IMR-90 (cell line): ENCODE measurements at regions not wholly inside any gene's neighbourhood (a gene's known extent, or its start where the extent isn't known, plus 50 kb on each side); places are given as distances from the start of the nearest gene placed in this dataset.

Experiments
- ATAC-seq: fragments of 200-7000 bp; cut with Tn5 transposase; 2 replicates; pipeline ENCODE4 v1.9.1; 2020; ENCODE audit warnings: low read depth, mild to moderate bottlenecking, moderate library complexity
- BruUV-seq: library from RNA; stranded (reverse); fragments of 400-500 nt; replicated peaks from 2 replicates; lab custom pipeline; 2021; lab: Mats Ljungman, UMichigan
- CTCF ChIA-PET: fragments of 300-600 bp; formaldehyde crosslinking; extraction: SDS; loops from one replicate; lab custom pipeline; 2021; ENCODE audit warnings: antibody characterized with exemption; lab: Yijun Ruan, JAX
- POLR2A ChIA-PET: fragments of 300-600 bp; sonication (Branson Sonifier 250); formaldehyde crosslinking; loops from one replicate; lab custom pipeline; 2022; ENCODE audit warnings: antibody characterized with exemption; ENCODE audit not compliant: unreplicated experiment; lab: Charles Lee
- DNase-seq: peaks from one replicate; pipeline ENCODE4 v3.0.0; 2013
- H2AFZ ChIP-seq: replicated peaks from 2 replicates; pipeline ENCODE3; 2013; ENCODE audit warnings: low read length, mild to moderate bottlenecking; ENCODE audit not compliant: poor library complexity
- H2AK5ac ChIP-seq: 2 replicates; pipeline ENCODE4 v1.6.1; 2013; ENCODE audit warnings: low read depth, low read length, inconsistent platforms
- H2AK9ac ChIP-seq: replicated peaks from 2 replicates; pipeline ENCODE3; 2013; ENCODE audit warnings: mild to moderate bottlenecking, low read depth, low read length, moderate library complexity; ENCODE audit not compliant: poor library complexity
- H2BK120ac ChIP-seq: 2 replicates; pipeline ENCODE4 v1.6.1; 2013; ENCODE audit warnings: low read depth, low read length, inconsistent platforms
- H2BK15ac ChIP-seq: 3 replicates; pipeline ENCODE4 v1.6.1; 2013; ENCODE audit warnings: low read depth, low read length, inconsistent platforms
- H2BK20ac ChIP-seq: 2 replicates; pipeline ENCODE4 v1.6.1; 2013; ENCODE audit warnings: low read depth, mild to moderate bottlenecking, inconsistent platforms, low read length, moderate library complexity
- H2BK5ac ChIP-seq: 2 replicates; pipeline ENCODE4 v1.6.1; 2013; ENCODE audit warnings: mild to moderate bottlenecking, low read depth, low read length, inconsistent platforms; ENCODE audit not compliant: poor library complexity, severe bottlenecking
- H3K14ac ChIP-seq: replicated peaks from 2 replicates; pipeline ENCODE4 v1.6.1; 2013; ENCODE audit warnings: low read depth, low read length, inconsistent platforms
- H3K18ac ChIP-seq: 2 replicates; pipeline ENCODE4 v1.6.1; 2013; ENCODE audit warnings: low read depth, low read length, control low read depth
- H3K23ac ChIP-seq: 2 replicates; pipeline ENCODE4 v1.6.1; 2013; ENCODE audit warnings: low read depth, low read length, inconsistent platforms
- H3K27ac ChIP-seq: 2 replicates; pipeline ENCODE4 v1.5.1; 2013; ENCODE audit warnings: mild to moderate bottlenecking, control low read depth, low read length; ENCODE audit not compliant: insufficient read depth
- H3K27me3 ChIP-seq: 2 replicates; pipeline ENCODE4 v1.6.1; 2013; ENCODE audit warnings: low read length; ENCODE audit not compliant: control insufficient read depth, insufficient read depth
- H3K36me3 ChIP-seq: 2 replicates; pipeline ENCODE4 v1.6.1; 2013; ENCODE audit warnings: low read length, mixed read lengths; ENCODE audit not compliant: control insufficient read depth, insufficient read depth
- H3K4ac ChIP-seq: 2 replicates; pipeline ENCODE4 v1.6.1; 2013; ENCODE audit warnings: low read depth, low read length, inconsistent platforms
- H3K4me1 ChIP-seq: 2 replicates; pipeline ENCODE4 v1.6.1; 2013; ENCODE audit warnings: low read length, mixed read lengths; ENCODE audit not compliant: control insufficient read depth, insufficient read depth
- H3K4me2 ChIP-seq: 2 replicates; pipeline ENCODE4 v1.6.1; 2013; ENCODE audit warnings: low read depth, mild to moderate bottlenecking, control low read depth, low read length, moderate library complexity
- H3K4me3 ChIP-seq: 2 replicates; pipeline ENCODE4 v1.5.1; 2013; ENCODE audit warnings: low read depth, mild to moderate bottlenecking, control low read depth, low read length, moderate library complexity; ENCODE audit not compliant: insufficient read depth
- H3K56ac ChIP-seq: 2 replicates; pipeline ENCODE4 v1.6.1; 2013; ENCODE audit warnings: low read length, inconsistent platforms; ENCODE audit not compliant: insufficient read depth; ENCODE audit errors: extremely low read depth
- H3K79me1 ChIP-seq, 2 experiments: 2 replicates each; pipeline ENCODE4 v1.6.1; 2013; ENCODE audit warnings: low read length in 2 of 2, inconsistent platforms in 1 of 2, low read depth in 1 of 2
- H3K9ac ChIP-seq: 2 replicates; pipeline ENCODE4 v1.6.1; 2013; ENCODE audit warnings: low read depth, low read length, control low read depth
- H3K9me1 ChIP-seq: 2 replicates; pipeline ENCODE4 v1.6.1; 2013; ENCODE audit warnings: low read length, inconsistent platforms; ENCODE audit not compliant: insufficient read depth
- H3K9me3 ChIP-seq: 2 replicates; pipeline ENCODE4 v1.6.1; 2013; ENCODE audit warnings: low read length; ENCODE audit not compliant: control insufficient read depth, insufficient read depth
- H4K20me1 ChIP-seq: 2 replicates; pipeline ENCODE4 v1.6.1; 2013; ENCODE audit warnings: low read length, inconsistent platforms; ENCODE audit not compliant: insufficient read depth
- H4K5ac ChIP-seq: 2 replicates; pipeline ENCODE4 v1.6.1; 2013; ENCODE audit warnings: mild to moderate bottlenecking, low read depth, low read length, control low read depth
- H4K8ac ChIP-seq, 2 experiments: 2 replicates each; pipeline ENCODE4 v1.6.1; 2013; ENCODE audit warnings: low read depth in 2 of 2, low read length in 2 of 2, control low read depth in 1 of 2, inconsistent platforms in 1 of 2
- H4K91ac ChIP-seq: 2 replicates; pipeline ENCODE4 v1.6.1; 2013; ENCODE audit warnings: low read depth, low read length, inconsistent platforms; ENCODE audit not compliant: insufficient read depth
- CTCF ChIP-seq: conservative IDR thresholded peaks from 2 replicates; pipeline ENCODE4 v1.5.1; 2012; ENCODE audit warnings: mild to moderate bottlenecking, low read depth, low read length, improper control_type of control experiment
- ELK1 ChIP-seq: fragments of 150-350 bp; IDR thresholded peaks from 2 replicates; pipeline ENCODE4 v1.6.1; 2016; ENCODE audit warnings: low read depth, mild to moderate bottlenecking, low read length, moderate library complexity, borderline replicate concordance
- FOS ChIP-seq: fragments of 150-350 bp; IDR thresholded peaks from 2 replicates; pipeline ENCODE4 v1.6.1; 2016; ENCODE audit warnings: low read depth, low read length
- MAZ ChIP-seq: IDR thresholded peaks from 2 replicates; pipeline ENCODE4 v1.6.1; 2012; ENCODE audit warnings: low read depth, mild to moderate bottlenecking, low read length, improper control_type of control experiment, moderate library complexity, borderline replicate concordance
- MXI1 ChIP-seq: IDR thresholded peaks from 2 replicates; pipeline ENCODE4 v1.6.1; 2012; ENCODE audit warnings: low read depth, mild to moderate bottlenecking, low read length, moderate library complexity, borderline replicate concordance
- NFE2L2 ChIP-seq: fragments of 150-350 bp; IDR thresholded peaks from 2 replicates; pipeline ENCODE4 v1.6.1; 2016; ENCODE audit warnings: low read depth, mild to moderate bottlenecking, low read length
- RAD21 ChIP-seq: IDR thresholded peaks from 2 replicates; pipeline ENCODE4 v1.6.1; 2012; ENCODE audit warnings: low read length, improper control_type of control experiment
- RCOR1 ChIP-seq: IDR thresholded peaks from 2 replicates; pipeline ENCODE4 v1.6.1; 2012; ENCODE audit warnings: mild to moderate bottlenecking, low read length, improper control_type of control experiment; ENCODE audit not compliant: insufficient replicate concordance
- SMC3 ChIP-seq: fragments of 150-350 bp; IDR thresholded peaks from 2 replicates; pipeline ENCODE4 v1.6.1; 2016; ENCODE audit warnings: low read depth, mild to moderate bottlenecking, antibody characterized with exemption, low read length, moderate library complexity
- WGBS, 2 experiments: methylation state at CpG; one replicate each; pipeline versions ENCODE4 v1.1.5 to v1.1.7; 2013; ENCODE audit warnings: missing lambda C conversion rate in 2 of 2; ENCODE audit not compliant: insufficient read length in 1 of 2; ENCODE audit errors: extremely low coverage in 2 of 2; 5-methylcytosine and 5-hydroxymethylcytosine counted together
- dilution Hi-C: fragments of 300-500 bp; cut with HindIII; formaldehyde crosslinking; loops from one replicate; pipeline ENCODE4 v1.14.3; 2018; ENCODE audit warnings: low sequenced_read_pairs; ENCODE audit not compliant: unreplicated experiment
- in situ Hi-C: fragments of 300-500 bp; cut with MboI; formaldehyde crosslinking; loops from 3 replicates; pipeline ENCODE4 v1.14.3; 2019; ENCODE audit warnings: low sequenced_read_pairs, inconsistent platforms, mixed read lengths
- intact Hi-C: fragments of 100-400 bp; cut with micrococcal nuclease; formaldehyde crosslinking; loops from 2 replicates; pipeline ENCODE4 v1.10.0; 2022

- Histone ChIP-seq H2BK5ac (no peak overlapping the region), H2BK15ac (no peak overlapping the region), H3K14ac (no peak overlapping the region), H3K36me3 (no peaks in the 10 kb centered on the region), H3K18ac (no peak overlapping the region), H3K9me3 (peaks cover 17% of the 10 kb centered on the region), H3K9ac (no peak overlapping the region), H3K4me2 (no peak overlapping the region), H3K79me1 (no peaks in the 10 kb centered on the region), H2AK9ac (no peak overlapping the region), H2BK20ac (no peak overlapping the region), H4K91ac (no peak overlapping the region), H4K8ac (no peak overlapping the region), H4K5ac (no peak overlapping the region), H2AK5ac (no peak overlapping the region), H3K56ac (no peak overlapping the region), H2BK120ac (no peak overlapping the region), H3K23ac (no peak overlapping the region), H3K27me3 (no peaks in the 10 kb centered on the region), H2AFZ (no peak overlapping the region), H3K4me1 (no peaks in the 10 kb centered on the region), H3K4ac (no peak overlapping the region), H3K27ac (no peak overlapping the region), H3K9me1 (no peaks in the 10 kb centered on the region), H4K20me1 (no peaks in the 10 kb centered on the region), H3K4me3 (no peak overlapping the region)
- BruUV-seq, result no TSS peak
- WGBS, 2 experiments, result no CpG with 5 or more reads among the region's 4 CpGs
- ChIA-PET POLR2A (no interaction called here), CTCF (no interaction called here)
- dilution Hi-C loops (no loop called here), intact Hi-C loops (no loop called here), in situ Hi-C loops (no loop called here)
- ATAC-seq, result no peak
- no peak for DNase-seq
- no peak for TF ChIP-seq ELK1
- TF ChIP-seq RCOR1, result no peak
- TF ChIP-seq SMC3, result no peak
- TF ChIP-seq RAD21, result no peak
- no peak for TF ChIP-seq MAZ
- no peak for TF ChIP-seq FOS
- TF ChIP-seq MXI1, result no peak
- TF ChIP-seq CTCF, result no peak
- no peak for TF ChIP-seq NFE2L2
These were observed 275.0 kb downstream of the CBLN4 start for GRCh38 chr20:55730321-55730720.
